B cell (primary cell): ENCODE measurements at regions not wholly inside any gene's neighbourhood (a gene's known extent, or its start where the extent isn't known, plus 50 kb on each side); places are given as distances from the start of the nearest gene placed in this dataset.

ENCODE experiments used
- ATAC-seq: fragments of 200-7000 bp; cut with Tn5 transposase; one replicate; pipeline ENCODE4 v1.10.0; 2021; ENCODE audit warnings: low read depth, mild to moderate bottlenecking, moderate number of reproducible peaks, moderate library complexity
- CTCF ChIA-PET: fragments of 350-600 bp; sonication (Branson Sonifier 250); formaldehyde crosslinking; loops from one replicate; lab custom pipeline; 2021; ENCODE audit warnings: antibody characterized with exemption, inconsistent platforms; lab: Charles Lee
- POLR2A ChIA-PET: fragments of 350-600 bp; sonication (Branson Sonifier 250); formaldehyde crosslinking; loops from one replicate; lab custom pipeline; 2021; ENCODE audit warnings: antibody characterized with exemption; lab: Charles Lee
- DNase-seq: peaks from one replicate; pipeline ENCODE4 v3.0.0; 2013
- H2AFZ ChIP-seq: 2 replicates; pipeline ENCODE4 v1.6.1; 2012; ENCODE audit warnings: mild to moderate bottlenecking, low read depth, low read length; ENCODE audit not compliant: insufficient read depth, poor library complexity, severe bottlenecking
- H3K27ac ChIP-seq, 2 donors: 1 replicate in 1 of 2; 2 replicates in 1 of 2; pipeline ENCODE4 v1.5.1; 2012 to 2013; ENCODE audit warnings: low read length in 2 of 2, mild to moderate bottlenecking in 2 of 2, moderate library complexity in 1 of 2
- H3K27me3 ChIP-seq, 4 experiments: fragments of 200-600 bp in 1 of 4; sonication (generic) in 1 of 4; replicated peaks in 1 of 4; 1 replicate in 2 of 4; 2 replicates in 2 of 4; pipeline versions ENCODE4 v1.6.1 to v1.7.0; 2013 to 2016; ENCODE audit warnings: low read length in 3 of 4, mild to moderate bottlenecking in 2 of 4, mixed read lengths in 1 of 4, moderate library complexity in 1 of 4; ENCODE audit not compliant: insufficient read depth in 4 of 4, control insufficient read depth in 3 of 4; ENCODE audit errors: control extremely low read depth in 1 of 4
- H3K36me3 ChIP-seq, 2 experiments: replicated peaks in 1 of 2; 1 replicate in 1 of 2; 2 replicates in 1 of 2; pipeline versions ENCODE4 v1.6.1 to v1.7.1; 2013; ENCODE audit warnings: low read length in 1 of 2; ENCODE audit not compliant: insufficient read depth in 2 of 2, control insufficient read depth in 1 of 2; ENCODE audit errors: control extremely low read depth in 1 of 2, extremely low read depth in 1 of 2
- H3K4me1 ChIP-seq, 2 donors: fragments of 200-600 bp in 1 of 2; sonication (generic) in 1 of 2; 1 replicate in 1 of 2; 2 replicates in 1 of 2; pipeline versions ENCODE4 v1.5.1 to v1.6.1; 2013 to 2017; ENCODE audit warnings: low read length in 2 of 2; ENCODE audit not compliant: control insufficient read depth in 2 of 2, insufficient read depth in 2 of 2
- H3K4me2 ChIP-seq: replicated peaks from 2 replicates; pipeline ENCODE3; 2012; ENCODE audit warnings: mild to moderate bottlenecking, low read depth, low read length; ENCODE audit not compliant: poor library complexity, severe bottlenecking
- H3K4me3 ChIP-seq, 5 experiments: fragments of 200-600 bp in 1 of 5; sonication (generic) in 1 of 5; 1 replicate in 3 of 5; 2 replicates in 2 of 5; pipeline versions ENCODE4 v1.5.1 to v1.7.0; 2011 to 2016; ENCODE audit warnings: low read length in 4 of 5, mild to moderate bottlenecking in 4 of 5, low read depth in 2 of 5, control low read depth in 1 of 5, moderate library complexity in 1 of 5; ENCODE audit not compliant: insufficient read depth in 1 of 5; ENCODE audit errors: control extremely low read depth in 1 of 5, extremely low read depth in 1 of 5
- H3K79me2 ChIP-seq: fragments of 200-600 bp; sonication (generic); one replicate; pipeline ENCODE4 v1.6.0; 2016; ENCODE audit warnings: low read length; ENCODE audit not compliant: control insufficient read depth, insufficient read depth
- H3K9ac ChIP-seq: fragments of 200-600 bp; sonication (generic); 2 replicates; pipeline ENCODE4 v1.6.1; 2017; ENCODE audit warnings: mild to moderate bottlenecking, low read length, moderate library complexity
- H3K9me3 ChIP-seq, 3 donors: one replicate each; pipeline versions ENCODE4 v1.6.1 to v1.7.1; 2013; ENCODE audit warnings: low read length in 2 of 3; ENCODE audit not compliant: control insufficient read depth in 2 of 3, insufficient read depth in 1 of 3; ENCODE audit errors: control extremely low read depth in 1 of 3
- H4K20me1 ChIP-seq: 2 replicates; pipeline ENCODE4 v1.6.0; 2012; ENCODE audit warnings: mild to moderate bottlenecking, low read length; ENCODE audit not compliant: insufficient read depth, control insufficient read depth, poor library complexity, severe bottlenecking
- H3K27ac Mint-ChIP-seq: one replicate; pipeline ENCODE4 v1.8.0; 2021; ENCODE audit warnings: mixed read lengths
- H3K27me3 Mint-ChIP-seq: one replicate; pipeline ENCODE4 v1.8.0; 2021; ENCODE audit warnings: mixed read lengths
- H3K4me1 Mint-ChIP-seq: one replicate; pipeline ENCODE4 v1.8.0; 2021; ENCODE audit warnings: mixed read lengths
- H3K4me3 Mint-ChIP-seq: one replicate; pipeline ENCODE4 v1.8.0; 2021; ENCODE audit warnings: mixed read lengths
- H3K9me3 Mint-ChIP-seq: one replicate; pipeline ENCODE4 v1.8.0; 2022; ENCODE audit warnings: mixed read lengths; ENCODE audit not compliant: insufficient read depth
- CTCF ChIP-seq: fragments of 200-600 bp; IDR thresholded peaks from one replicate; pipeline ENCODE4 v1.8.0; 2022; ENCODE audit warnings: antibody characterized with exemption, mild to moderate bottlenecking
- EZH2 ChIP-seq: IDR thresholded peaks from 2 replicates; pipeline ENCODE4 v1.6.1; 2012; ENCODE audit warnings: borderline replicate concordance, low read depth, mild to moderate bottlenecking, moderate library complexity, low read length; ENCODE audit not compliant: insufficient read depth, poor library complexity, severe bottlenecking
- WGBS: methylation state at CpG from one replicate; pipeline ENCODE4 v1.1.5; 2013; ENCODE audit warnings: missing lambda C conversion rate; ENCODE audit not compliant: insufficient coverage; 5-methylcytosine and 5-hydroxymethylcytosine counted together
- intact Hi-C: fragments of 100-400 bp; cut with micrococcal nuclease; formaldehyde crosslinking; loops from one replicate; pipeline ENCODE4 v1.10.0; 2022

GRCh38 chr2:129893244-129893643 is 86.2 kb upstream of the RAB6C start:
- H3K27ac ChIP-seq, result no peak overlapping the region
- no peak overlapping the region for H3K4me3 Mint-ChIP-seq
- no peak overlapping the region for H3K4me2 ChIP-seq
- peaks cover 0 to 22% (median 1%) of the 10 kb centered on the region in 4 experiments for H3K27me3 ChIP-seq
- no peaks in the 10 kb centered on the region for H3K36me3 ChIP-seq
- 96% methylated on average over 5 of the region's 8 CpGs for WGBS
- H3K27ac Mint-ChIP-seq, result no peak overlapping the region
- ChIA-PET POLR2A (no interaction called here), CTCF (no interaction called here)
- intact Hi-C loops, result no loop called here
- no peaks in the 10 kb centered on the region for H3K4me1 ChIP-seq
- ATAC-seq (no peak), DNase-seq (no peak)
- no peak overlapping the region for H3K4me3 ChIP-seq
- H3K79me2 ChIP-seq, result no peaks in the 10 kb centered on the region
- H2AFZ ChIP-seq, result no peak overlapping the region
- no peak overlapping the region for H3K9ac ChIP-seq
- H3K27me3 Mint-ChIP-seq, result peaks cover 37% of the 10 kb centered on the region
- peaks cover 0 to 5% (median 0%) of the 10 kb centered on the region in 3 donors for H3K9me3 ChIP-seq
- H4K20me1 ChIP-seq, result no peaks in the 10 kb centered on the region
- no peaks in the 10 kb centered on the region for H3K9me3 Mint-ChIP-seq
- H3K4me1 Mint-ChIP-seq, result no peaks in the 10 kb centered on the region
- TF ChIP-seq CTCF, result no peak
- no peak for TF ChIP-seq EZH2

- WGBS, result 82% methylated on average over 8 of the region's 8 CpGs
- no peaks in the 10 kb centered on the region for H3K4me1 Mint-ChIP-seq
- H3K27ac Mint-ChIP-seq, result no peak overlapping the region
- peaks cover 0 to 5% (median 0%) of the 10 kb centered on the region in 3 donors for H3K9me3 ChIP-seq
- H3K27me3 Mint-ChIP-seq, result peaks cover 33% of the 10 kb centered on the region
- no peak overlapping the region for H2AFZ ChIP-seq
- no peaks in the 10 kb centered on the region for H3K9me3 Mint-ChIP-seq
- no peak overlapping the region for H3K9ac ChIP-seq
- no peak overlapping the region for H3K4me2 ChIP-seq
- ChIA-PET CTCF (no interaction called here), POLR2A (no interaction called here)
- no peak overlapping the region for H3K4me3 ChIP-seq
- H3K36me3 ChIP-seq, result no peaks in the 10 kb centered on the region
- intact Hi-C loops, result no loop called here
- H3K4me3 Mint-ChIP-seq, result no peak overlapping the region
- no peak for ATAC-seq
- no peak overlapping the region for H3K27ac ChIP-seq
- no peaks in the 10 kb centered on the region for H4K20me1 ChIP-seq
- no peaks in the 10 kb centered on the region for H3K4me1 ChIP-seq
- TF ChIP-seq CTCF (no peak), EZH2 (no peak)
- H3K79me2 ChIP-seq, result no peaks in the 10 kb centered on the region
- DNase-seq, result no peak
- H3K27me3 ChIP-seq, result peaks cover 0 to 22% (median 0%) of the 10 kb centered on the region in 4 experiments
Measured at GRCh38 chr2:129894616-129895015, 84.8 kb upstream of the RAB6C start.
